ENCODE measurements at regions not wholly inside any gene's neighbourhood (a gene's known extent, or its start where the extent isn't known, plus 50 kb on each side); places are given as distances from the start of the nearest gene placed in this dataset.

GRCh38 chr21:29448766-29449165 lies 150.0 kb downstream of the BACH1 start:
- dilution Hi-C loops (cut with MboI; ENCODE audit: extremely low pct_ligation_motif_present, low sequenced_read_pairs), result no loop called here

GRCh38 chr21:29449306-29449950 lies 150.7 kb downstream of the BACH1 start:
- no peak overlapping the region for H3K4me2 ChIP-seq (ENCODE audit: control insufficient read depth, extremely low read depth, insufficient read depth, low read depth, low read length)
- no peaks in the 10 kb centered on the region for H3K9me3 ChIP-seq (ENCODE audit: control insufficient read depth, low read depth, low read length)
- no peak overlapping the region for H3K9ac ChIP-seq (ENCODE audit: control insufficient read depth, extremely low read depth, insufficient read depth, low read length)
- DNase-seq (ENCODE audit: low read depth, low spot score) (no peak), FAIRE-seq (no peak)
- H2AFZ ChIP-seq (ENCODE audit: control insufficient read depth, low read length), result no peak overlapping the region
- no peaks in the 10 kb centered on the region for H3K79me2 ChIP-seq (ENCODE audit: control insufficient read depth, insufficient read depth, low read length)
- H4K20me1 ChIP-seq (ENCODE audit: control insufficient read depth, extremely low read depth, insufficient read depth, low read length), result no peaks in the 10 kb centered on the region
- no peaks in the 10 kb centered on the region for H3K36me3 ChIP-seq (ENCODE audit: control insufficient read depth in 2 of 2, extremely low read depth in 1 of 2, insufficient read depth in 2 of 2, low read length in 2 of 2)
- H3K27ac ChIP-seq (ENCODE audit: control insufficient read depth, insufficient read depth, low read length), result no peak overlapping the region
- no peaks in the 10 kb centered on the region for H3K9me1 ChIP-seq (ENCODE audit: control insufficient read depth, extremely low read depth, insufficient read depth, low read length)
- TF ChIP-seq CTCF (optimal IDR thresholded peaks at IDR 0.05 in 1 of 3, IDR thresholded peaks at IDR 0.05 in 1 of 3, conservative IDR thresholded peaks at IDR 0.05 in 1 of 3; ENCODE audit: extremely low read depth in 1 of 3, insufficient read depth in 2 of 3, low read length in 3 of 3), result no peak
- TF ChIP-seq EZH2 (IDR thresholded peaks at IDR 0.05; ENCODE audit: low read length), result no peak
- dilution Hi-C loops (cut with MboI; ENCODE audit: extremely low pct_ligation_motif_present, low sequenced_read_pairs), result no loop called here
- H3K4me3 ChIP-seq (ENCODE audit: control insufficient read depth in 2 of 3, extremely low read depth in 1 of 3, insufficient read depth in 2 of 3, low read depth in 1 of 3, low read length in 3 of 3), result no peak overlapping the region
- no peaks in the 10 kb centered on the region for H3K27me3 ChIP-seq (ENCODE audit: control insufficient read depth, extremely low read depth, insufficient read depth, low read length)
- H3K4me1 ChIP-seq (ENCODE audit: control insufficient read depth, extremely low read depth, insufficient read depth, low read length), result no peaks in the 10 kb centered on the region

More at GRCh38 chr21:29448766-29449165, 150.0 kb downstream of the BACH1 start:
- no peaks in the 10 kb centered on the region for H3K4me1 ChIP-seq (ENCODE audit: control insufficient read depth, extremely low read depth, insufficient read depth, low read length)
- H3K4me3 ChIP-seq (ENCODE audit: control insufficient read depth in 2 of 3, extremely low read depth in 1 of 3, insufficient read depth in 2 of 3, low read depth in 1 of 3, low read length in 3 of 3), result no peak overlapping the region
- H3K79me2 ChIP-seq (ENCODE audit: control insufficient read depth, insufficient read depth, low read length), result no peaks in the 10 kb centered on the region
- no peaks in the 10 kb centered on the region for H3K9me3 ChIP-seq (ENCODE audit: control insufficient read depth, low read depth, low read length)
- H3K4me2 ChIP-seq (ENCODE audit: control insufficient read depth, extremely low read depth, insufficient read depth, low read depth, low read length), result no peak overlapping the region
- H3K36me3 ChIP-seq (ENCODE audit: control insufficient read depth in 2 of 2, extremely low read depth in 1 of 2, insufficient read depth in 2 of 2, low read length in 2 of 2), result no peaks in the 10 kb centered on the region
- TF ChIP-seq EZH2 (IDR thresholded peaks at IDR 0.05; ENCODE audit: low read length), result no peak
- TF ChIP-seq CTCF (optimal IDR thresholded peaks at IDR 0.05 in 1 of 3, IDR thresholded peaks at IDR 0.05 in 1 of 3, conservative IDR thresholded peaks at IDR 0.05 in 1 of 3; ENCODE audit: extremely low read depth in 1 of 3, insufficient read depth in 2 of 3, low read length in 3 of 3), result no peak
- FAIRE-seq, result no peak
- no peak overlapping the region for H2AFZ ChIP-seq (ENCODE audit: control insufficient read depth, low read length)
- no peak overlapping the region for H3K27ac ChIP-seq (ENCODE audit: control insufficient read depth, insufficient read depth, low read length)
- H3K9me1 ChIP-seq (ENCODE audit: control insufficient read depth, extremely low read depth, insufficient read depth, low read length), result no peaks in the 10 kb centered on the region
- H3K9ac ChIP-seq (ENCODE audit: control insufficient read depth, extremely low read depth, insufficient read depth, low read length), result no peak overlapping the region
- no peaks in the 10 kb centered on the region for H4K20me1 ChIP-seq (ENCODE audit: control insufficient read depth, extremely low read depth, insufficient read depth, low read length)
- DNase-seq (ENCODE audit: low read depth, low spot score), result no peak
- H3K27me3 ChIP-seq (ENCODE audit: control insufficient read depth, extremely low read depth, insufficient read depth, low read length), result no peaks in the 10 kb centered on the region
